Fibroblast of peridontal ligament (primary cell): ENCODE measurements at regions not wholly inside any gene's neighbourhood (a gene's known extent, or its start where the extent isn't known, plus 50 kb on each side); places are given as distances from the start of the nearest gene placed in this dataset.
"Not testable (repeated sequence)": the region's sequence is repeated elsewhere in the genome, so short reads cannot be mapped to it uniquely, and the experiment has no call there.

Source experiments
- DNase-seq: peaks from one replicate; pipeline ENCODE4 v3.0.0-alpha.2; 2010; ENCODE audit errors: extremely low read depth

DNA sequence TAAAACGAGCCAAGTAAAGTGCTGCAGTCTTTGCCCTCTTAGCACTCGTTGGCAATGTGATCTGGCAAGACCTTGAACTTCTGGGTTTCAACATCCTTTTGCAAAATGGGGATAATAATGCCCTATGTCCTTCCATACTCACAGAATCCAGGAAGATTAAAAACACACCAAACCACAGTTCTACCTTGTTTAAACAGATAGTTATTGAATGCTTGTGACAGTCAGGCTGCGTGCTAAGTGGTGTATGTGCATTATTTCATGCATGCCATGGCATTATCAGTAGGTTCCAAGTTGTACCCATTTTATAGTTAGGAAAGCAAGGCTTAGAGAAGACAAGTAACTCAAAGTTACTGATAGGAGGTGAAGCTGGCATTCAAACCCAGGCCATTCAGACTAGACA is 308.6 kb upstream of the PROX1 start:
- no peak for DNase-seq

DNA sequence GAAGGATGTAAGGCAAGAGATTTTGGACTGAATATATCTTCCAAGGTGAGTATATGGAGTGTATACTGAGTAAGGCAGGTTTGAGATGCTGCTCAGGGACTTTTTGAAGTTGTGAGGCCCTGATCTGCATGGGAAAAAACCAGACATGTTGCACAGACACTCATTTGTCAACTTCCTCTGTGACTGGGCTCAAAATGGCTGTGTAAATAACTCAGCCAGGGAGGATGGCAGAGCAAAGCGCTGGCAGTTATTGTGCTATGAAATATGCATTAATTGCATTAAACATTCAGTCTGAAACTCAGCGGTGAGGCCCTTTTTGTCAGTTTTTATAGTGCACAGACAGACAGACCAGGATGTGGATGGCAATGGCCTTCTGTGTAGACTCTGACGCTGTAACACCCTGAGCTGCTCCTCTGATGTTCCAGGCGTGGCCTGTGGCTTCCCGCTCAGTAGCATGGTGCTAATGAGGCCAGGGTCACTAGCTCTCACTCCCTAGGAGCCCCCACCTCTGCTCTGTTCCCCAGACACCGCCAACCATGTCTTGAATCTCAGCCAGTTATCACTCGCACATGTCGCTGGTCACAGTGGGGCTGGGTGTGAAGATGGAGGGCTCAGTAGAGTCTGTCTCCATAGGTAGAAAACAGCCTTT is 307.0 kb upstream of the PROX1 start:
- DNase-seq = no peak

DNA sequence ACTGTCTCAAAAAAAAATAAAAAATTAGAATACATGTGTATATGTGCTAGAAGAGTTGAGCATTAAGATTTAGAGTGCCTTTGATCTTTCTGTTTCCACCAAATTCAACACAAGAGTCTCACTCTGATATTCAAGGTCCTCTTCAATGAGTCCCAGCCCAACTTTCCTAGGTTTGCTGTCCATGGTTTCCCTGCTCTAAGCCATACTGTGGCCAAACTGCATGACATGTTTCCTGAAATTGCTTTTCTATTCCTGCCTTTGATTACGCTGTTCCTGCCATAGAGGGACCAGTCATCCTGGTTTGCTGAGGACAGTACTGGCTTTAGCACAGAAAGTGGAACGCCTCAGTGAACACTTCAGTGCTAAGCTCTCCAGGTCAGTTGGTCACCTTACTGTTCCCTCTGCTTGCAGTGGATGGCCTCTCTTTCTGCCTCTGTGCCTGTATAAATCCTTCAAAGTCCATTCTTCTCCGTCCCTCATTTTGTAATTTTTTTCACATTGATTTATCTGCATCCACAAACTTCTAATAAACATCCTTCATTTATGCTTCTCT is 305.9 kb upstream of the PROX1 start:
- DNase-seq = no peak

DNA sequence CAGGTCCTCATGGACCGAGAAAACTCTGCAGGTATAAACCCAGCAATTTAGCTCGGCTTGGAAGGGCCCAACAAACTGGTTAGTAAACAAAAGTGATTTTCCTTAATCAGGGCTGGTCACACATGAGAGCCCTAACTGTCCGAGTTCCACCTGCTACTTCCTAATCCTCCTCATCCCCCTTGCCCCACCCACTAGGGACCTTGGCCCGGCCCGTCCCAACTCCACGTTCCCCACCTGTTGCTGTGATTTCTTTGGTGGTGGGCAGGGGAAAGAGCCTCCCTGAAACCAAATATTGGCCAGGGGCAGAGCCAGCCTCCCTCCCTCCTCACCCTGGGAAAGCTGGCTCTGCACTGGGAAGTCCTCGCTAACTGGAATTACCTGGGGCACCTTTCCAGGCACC is 304.2 kb upstream of the PROX1 start:
- no peak for DNase-seq

DNA sequence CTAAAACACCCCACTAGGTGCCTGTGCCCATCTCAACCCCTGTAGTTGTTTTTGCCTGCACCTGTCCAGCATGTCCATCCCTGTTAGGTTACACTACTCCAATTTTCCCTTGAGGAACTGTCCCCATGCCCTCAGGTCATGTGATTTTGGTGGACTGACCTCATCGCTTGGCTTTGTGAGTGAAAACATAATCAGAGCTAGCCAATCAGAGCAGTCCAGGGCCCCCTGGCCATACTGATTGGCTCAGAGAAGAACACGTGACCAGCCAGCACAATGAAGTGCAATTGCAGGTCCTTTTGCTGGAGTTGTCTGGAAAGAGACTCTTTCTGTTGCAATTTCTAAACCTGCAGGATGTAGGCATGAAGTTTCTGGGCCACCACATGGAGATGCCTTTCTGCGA is 303.3 kb upstream of the PROX1 start:
- no peak for DNase-seq

DNA sequence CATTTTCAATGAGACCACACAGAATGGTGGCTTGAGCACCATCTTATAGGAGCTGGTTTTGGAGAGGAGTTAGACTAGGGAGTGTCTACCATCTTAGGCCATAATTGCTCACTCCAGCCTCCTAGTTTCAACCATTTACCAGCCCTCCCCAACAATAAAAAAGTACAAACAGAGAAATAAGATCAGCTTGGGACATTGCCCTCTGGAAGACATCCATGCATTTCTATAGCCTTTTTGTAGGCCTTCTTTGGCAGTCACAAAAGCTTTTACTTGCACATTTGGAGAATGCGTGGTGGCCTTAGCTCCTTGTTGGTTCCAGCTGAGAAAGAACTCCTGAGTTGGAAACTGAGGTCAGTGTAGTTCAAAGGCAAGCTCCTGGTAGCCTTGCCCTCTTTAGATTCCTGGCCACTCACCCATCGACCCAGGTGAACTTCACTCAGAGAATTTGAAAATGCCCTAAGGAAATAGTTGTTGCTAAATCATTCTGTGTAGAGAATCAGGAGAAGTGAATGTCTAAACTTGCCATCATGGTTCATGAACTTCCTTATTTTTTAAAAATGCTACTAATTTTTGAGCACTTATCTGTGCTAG is 301.7 kb upstream of the PROX1 start:
- DNase-seq = no peak

DNA sequence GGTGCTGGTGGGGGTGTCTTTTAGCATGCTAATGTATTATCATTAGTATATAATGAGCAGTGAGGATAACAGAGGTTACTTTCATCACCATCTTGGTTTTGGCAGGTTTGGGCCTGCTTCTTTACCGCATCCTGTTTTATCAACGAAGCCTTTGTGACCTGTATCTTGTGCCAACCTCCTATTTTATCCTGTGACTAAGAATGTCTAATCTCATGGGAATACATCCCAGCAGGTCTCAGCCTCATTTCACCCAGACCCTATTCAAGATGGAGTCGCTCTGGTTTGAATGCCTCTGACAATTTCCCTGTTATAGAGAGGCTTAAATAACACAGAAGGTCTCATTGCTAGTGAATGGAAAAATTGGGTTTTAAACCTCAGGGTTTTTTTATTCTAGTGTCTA is 300.8 kb upstream of the PROX1 start:
- DNase-seq = no peak

DNA sequence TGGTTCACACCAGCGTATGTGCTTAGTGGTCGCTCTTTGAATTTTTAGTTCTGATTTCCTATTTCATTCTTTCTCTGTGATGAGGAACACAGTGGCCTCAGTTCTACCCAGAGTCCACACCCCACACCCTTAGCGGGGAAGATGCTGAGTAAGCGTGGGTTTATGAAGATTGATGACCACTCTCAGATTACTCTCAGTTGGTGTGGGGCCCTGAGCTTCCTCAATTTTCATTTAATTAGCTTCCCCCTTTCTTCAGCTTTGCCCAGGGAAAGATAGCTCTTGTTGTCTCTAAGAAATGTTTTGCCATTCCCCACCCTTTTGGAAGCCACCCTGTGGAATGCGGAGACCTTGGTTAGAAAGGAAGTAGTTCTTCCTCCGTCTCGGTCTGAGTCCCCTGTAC is 299.9 kb upstream of the PROX1 start:
- no peak for DNase-seq

DNA sequence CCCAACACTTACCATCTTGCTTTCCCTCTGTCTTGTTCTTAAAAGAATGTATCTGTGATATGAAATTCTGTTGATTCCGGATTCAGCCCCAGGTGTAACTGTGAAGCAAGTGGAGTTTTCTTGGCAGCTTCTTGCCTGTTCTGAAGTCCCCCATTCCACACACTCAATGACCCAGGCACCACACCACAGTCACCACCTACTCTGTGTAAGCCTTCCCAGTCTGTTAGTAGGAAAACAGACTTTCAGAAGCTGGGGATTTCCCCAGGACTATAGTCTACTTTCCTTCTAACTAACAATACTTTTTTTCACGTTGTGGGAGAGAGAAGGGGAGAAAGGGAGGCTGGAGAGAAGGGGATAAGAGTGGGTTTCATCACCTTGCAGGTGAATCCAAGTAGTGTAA is 299.1 kb upstream of the PROX1 start:
- DNase-seq = no peak

DNA sequence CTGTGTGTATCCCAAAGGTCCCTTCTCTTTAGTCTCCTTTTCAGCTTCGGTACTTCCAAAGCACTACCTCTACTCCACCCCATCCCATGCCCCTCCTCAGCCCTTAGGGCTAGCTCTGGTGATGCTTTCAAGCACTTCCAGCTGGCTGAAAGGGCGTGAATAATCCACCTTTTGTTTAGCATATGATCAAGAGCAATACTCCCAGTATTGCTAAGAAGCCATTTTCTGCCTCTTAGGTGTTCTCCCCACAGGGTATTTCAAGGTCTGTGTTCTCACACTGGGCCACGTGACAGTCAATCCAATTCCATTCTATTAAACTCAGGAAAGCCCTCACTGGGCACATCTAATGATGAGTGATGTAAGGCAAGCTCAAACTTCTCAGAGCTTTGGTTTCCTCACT is 298.5 kb upstream of the PROX1 start:
- no peak for DNase-seq

DNA sequence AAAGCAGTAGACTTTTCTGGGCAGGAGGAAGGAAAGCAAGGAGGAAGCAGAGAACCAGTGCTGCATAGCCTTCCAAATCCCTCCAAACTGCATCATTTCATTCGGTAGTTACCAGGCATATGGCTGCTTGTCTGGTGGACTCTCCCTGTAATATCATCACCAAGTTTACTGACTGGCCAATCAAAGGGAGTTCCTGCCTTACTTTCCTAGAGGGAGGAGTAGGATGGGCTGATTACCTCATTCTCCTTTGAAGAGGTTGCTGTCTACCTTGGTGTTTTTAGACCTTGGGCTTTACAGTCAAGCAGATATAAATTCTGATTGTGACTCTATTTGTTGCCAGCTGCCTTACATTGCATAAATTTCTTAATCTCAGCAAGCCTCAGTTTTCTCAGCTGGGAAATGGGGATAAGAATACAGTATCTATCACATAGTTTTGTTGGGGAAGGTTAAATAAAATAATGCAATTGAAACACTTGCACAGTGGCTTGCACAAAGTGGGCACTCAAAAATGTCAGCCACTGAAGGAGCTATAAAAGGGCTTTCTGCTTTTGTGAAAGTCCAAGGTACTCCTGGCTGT is 297.3 kb upstream of the PROX1 start:
- no peak for DNase-seq

DNA sequence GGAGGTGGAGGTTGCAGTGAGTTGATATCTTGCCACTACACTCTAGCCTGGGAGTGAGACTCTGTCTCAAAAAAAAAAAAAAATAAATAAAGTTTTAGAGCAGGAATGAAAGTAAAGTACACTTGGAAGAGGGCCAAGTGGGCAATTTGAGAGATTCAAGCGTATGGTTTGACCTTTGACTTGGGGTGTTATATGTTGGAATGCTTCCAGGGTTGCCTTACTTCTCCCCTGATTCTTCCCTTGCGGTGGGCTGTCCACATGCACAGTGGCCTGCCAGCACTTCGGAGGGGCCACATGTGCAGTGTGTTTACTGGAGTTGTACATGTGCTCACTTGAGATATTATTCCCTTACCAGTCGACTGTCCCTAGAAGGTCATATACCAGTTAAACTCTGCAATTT is 295.5 kb upstream of the PROX1 start:
- no peak for DNase-seq

DNA sequence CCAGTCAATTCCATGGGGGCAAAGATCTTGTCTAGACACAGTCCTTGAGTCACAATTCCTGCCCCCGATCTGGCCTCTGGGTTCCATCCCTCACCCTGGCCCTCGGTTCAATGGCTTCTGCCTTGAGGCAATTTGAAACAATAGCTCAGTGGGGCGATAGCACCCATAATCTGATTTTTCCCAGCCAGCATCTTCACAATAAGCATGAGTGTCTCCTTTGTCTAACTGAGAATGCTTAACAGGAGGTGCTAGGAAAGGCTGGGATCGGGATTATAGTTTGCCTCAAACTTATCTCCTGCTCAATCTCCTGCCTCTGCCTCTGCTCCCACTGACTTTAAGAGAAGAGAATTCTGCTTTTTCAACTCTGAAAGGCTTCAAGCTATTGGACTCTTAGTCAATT is 293.9 kb upstream of the PROX1 start:
- DNase-seq = no peak

DNA sequence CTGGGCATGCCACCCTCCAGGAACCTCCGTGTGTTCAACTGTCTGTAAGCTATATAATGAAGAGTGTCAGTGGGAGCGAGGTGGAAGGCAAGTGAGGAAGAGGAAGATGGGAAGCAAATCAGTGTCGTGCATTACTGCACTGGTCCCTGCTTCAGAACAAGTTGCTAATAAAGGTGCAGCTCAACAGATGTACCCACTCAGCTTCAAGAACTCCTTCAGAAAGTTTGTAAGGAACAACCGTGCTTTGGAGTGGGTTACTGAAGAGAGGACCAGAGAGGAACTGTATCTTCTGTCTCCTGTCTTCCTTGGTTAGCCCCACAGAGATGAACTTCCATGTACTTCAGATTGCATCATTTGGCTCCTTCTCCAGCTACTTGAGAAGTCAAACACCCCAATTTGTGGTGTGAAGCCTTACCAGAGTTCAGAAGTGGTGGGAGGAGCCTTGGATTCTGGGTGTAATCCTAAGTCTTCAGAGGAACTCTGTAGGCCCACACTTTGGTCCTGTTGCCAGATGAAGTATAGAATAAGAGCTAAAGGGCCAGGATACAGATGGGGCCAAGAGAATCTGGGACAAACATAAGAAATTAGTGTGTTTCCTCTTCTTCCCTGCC is 290.5 kb upstream of the PROX1 start:
- DNase-seq = no peak

DNA sequence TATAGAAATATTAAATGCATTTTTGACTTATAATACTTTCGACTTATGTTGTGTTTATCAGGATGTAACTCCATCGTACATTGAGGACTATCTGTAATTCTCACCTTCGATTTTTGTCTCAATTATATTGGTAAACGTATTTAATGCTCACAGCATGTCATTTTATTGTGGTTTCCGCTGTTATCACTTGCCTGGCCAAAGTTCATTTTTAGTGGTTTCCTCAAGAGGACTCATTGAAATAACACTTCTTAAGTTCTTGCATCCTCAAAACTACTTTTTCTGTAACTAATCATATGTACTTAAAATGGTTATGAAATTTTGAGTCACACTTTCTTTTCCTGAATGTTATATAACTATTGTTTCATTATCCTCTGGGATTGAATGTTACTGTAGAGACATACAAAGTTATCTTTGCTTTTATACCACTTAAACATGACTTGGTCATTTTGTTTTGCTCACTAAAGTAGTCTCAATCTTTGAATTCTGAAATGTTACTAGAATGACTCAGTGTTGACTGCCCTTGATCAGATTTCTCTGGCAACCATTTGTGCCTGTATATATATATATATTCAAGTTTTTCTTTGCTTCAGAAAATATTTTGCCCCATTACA is 289.6 kb upstream of the PROX1 start:
- DNase-seq = no peak

DNA sequence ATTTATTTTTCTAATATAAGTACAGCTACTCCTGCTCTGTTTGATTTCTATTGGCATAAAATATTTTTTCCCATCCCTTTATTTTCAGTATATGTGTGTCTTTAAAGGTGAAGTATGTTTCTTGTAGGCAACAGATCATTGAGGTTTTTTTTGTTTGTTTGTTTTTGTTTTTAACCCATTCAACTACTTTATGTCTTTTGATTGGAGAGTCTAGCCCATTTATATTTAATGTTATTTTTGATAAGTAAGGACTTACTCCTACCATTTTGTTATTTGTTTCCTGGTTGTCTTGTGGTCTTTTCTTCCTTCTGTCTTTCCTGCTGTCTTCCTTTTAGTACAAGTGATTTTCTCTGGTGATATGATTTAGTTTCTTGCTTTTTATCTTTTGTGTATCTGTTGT is 285.1 kb upstream of the PROX1 start:
- no peak for DNase-seq

DNA sequence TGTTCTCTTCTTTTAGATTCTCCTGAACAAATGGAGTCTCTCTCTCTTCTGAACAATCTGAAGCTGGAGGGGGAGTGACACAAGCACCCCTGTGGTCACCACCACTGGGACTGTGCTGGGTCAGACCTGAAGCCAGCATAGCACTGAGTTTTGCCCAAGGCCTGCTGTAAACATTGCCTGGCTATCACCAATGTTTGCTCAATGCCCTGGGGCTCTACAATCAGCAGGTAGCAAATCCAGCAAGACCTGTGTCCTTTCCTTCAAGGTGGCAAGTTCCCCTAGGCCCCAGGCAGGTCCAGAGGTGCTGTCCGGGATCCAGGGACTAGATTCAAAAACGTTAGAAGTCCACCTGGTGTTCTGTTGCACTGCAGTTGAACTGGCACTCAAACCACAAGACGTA is 282.8 kb upstream of the PROX1 start:
- no peak for DNase-seq

DNA sequence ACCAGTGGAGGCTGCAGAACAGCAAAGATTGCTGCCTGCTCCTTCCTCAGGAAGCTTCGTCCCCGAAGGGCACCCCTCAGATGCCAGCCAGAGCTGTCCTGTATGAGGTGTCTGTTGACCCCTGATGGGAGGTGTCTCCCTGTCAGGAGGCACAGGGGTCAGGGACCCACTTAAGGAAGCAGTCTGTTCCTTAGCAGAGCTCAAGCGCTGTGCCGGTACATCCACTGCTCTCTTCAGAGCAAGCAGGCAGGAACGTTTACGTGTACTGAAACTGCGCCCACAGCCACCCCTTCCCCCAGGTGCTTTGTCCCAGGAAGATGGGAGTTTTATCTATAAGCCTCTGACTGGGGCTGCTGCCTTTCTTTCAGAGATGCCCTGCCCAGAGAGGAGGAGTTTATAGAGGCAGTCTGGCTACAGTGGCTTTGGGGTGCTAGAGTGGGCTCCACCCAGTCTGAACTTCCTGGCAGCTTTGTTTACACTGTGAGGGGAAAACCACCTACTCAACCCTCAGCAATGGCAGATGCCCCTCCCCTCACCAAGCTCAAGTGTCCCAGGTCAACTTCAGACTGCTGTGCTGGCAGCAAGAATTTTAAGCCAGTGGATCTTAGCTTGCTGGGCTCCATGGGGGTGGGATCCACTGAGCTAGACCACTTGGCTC is 275.8 kb upstream of the PROX1 start:
- DNase-seq = not testable (repeated sequence)

DNA sequence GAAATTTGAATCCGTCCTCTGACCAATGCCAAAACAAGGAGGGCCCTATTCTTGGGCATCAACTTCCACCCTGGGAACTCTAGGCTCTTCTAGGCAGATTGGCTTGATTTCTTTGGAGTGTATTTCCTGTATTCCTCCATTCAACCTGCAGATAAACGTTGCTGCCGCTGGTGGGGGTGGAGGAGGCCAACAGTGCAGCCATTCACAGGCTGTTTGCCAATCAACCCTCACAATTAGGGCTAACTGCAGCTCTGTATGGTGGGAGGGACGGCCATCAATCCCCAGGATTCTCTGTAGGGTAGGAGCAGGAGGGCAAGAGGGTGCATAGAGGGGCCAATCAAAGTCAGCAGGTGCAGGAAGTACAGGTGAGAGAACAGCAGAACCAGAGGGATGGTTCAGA is 273.1 kb upstream of the PROX1 start:
- DNase-seq = no peak

DNA sequence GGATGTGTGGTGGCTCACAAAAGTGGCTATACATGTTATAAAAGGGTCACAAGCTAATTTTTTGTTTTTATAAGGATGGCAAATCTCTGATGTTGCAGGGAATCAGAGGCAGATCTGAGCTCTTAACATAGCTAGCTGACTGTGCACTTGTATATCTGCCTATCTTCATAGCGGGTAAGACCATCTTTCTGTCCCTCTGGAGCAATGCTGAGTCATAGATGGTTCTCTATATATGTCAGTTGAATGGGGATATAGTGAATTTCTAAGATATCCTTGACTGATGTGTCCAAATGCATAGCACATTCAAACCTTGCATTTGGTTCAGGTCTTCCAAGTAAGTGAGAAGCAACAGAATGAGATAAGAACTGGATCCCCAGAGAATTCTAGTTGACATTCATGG is 272.6 kb upstream of the PROX1 start:
- no peak for DNase-seq

DNA sequence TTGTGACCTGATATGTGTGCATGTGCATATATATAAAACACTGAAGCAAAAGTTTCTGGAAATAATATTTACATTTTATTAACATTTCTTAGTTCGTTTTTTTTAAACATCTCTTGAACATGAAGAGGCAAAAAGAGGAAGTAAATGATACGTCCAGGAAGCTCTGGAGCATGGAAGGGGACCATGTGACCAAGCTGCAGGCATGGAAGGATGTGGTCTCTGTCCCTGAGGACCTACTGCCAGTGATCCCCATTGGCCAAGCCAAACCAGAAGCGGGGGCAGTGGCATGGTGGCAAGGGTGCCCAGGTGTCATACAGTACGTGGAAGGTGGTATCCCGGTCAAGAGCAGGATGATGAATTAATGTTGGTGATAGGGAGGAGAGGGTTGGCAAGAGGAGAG is 268.3 kb upstream of the PROX1 start:
- no peak for DNase-seq

DNA sequence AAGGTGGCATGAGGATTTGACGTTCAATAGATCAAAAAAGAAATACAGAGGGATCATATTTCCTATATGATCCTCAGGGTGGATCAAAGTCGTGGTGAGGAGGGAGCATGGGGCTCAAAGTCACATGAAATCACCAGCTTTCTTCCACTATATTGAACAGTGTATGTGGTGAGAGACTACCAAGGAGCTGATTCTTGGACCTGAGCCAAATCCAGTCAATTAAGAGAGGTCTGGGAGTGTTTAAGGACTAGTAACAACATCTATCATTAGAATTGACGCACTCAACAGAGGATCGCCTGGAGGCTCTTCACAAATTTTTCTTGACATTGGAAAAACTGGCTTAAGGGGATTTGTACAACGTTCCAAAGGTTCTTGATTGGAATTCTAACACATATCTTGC is 267.7 kb upstream of the PROX1 start:
- DNase-seq = no peak
